ENCODE measurements at regions not wholly inside any gene's neighbourhood (a gene's known extent, or its start where the extent isn't known, plus 50 kb on each side); places are given as distances from the start of the nearest gene placed in this dataset.

GRCh38 chr9:81490605-81491331 lies 198.6 kb downstream of the TLE1 start:
- Histone ChIP-seq H3K4me1 (ENCODE audit: control insufficient read depth, insufficient read depth, low read length, poor library complexity, severe bottlenecking) (no peaks in the 10 kb centered on the region), H3K36me3 (ENCODE audit: control insufficient read depth, insufficient read depth, low read length) (no peaks in the 10 kb centered on the region), H3K9me3 (ENCODE audit: control insufficient read depth, low read length) (no peaks in the 10 kb centered on the region), H3K4me3 (ENCODE audit: insufficient read depth, low read depth, low read length, poor library complexity, severe bottlenecking) (no peak overlapping the region), H3K27ac (ENCODE audit: insufficient read depth, low read length, poor library complexity, severe bottlenecking) (no peak overlapping the region), H3K27me3 (replicated peaks; ENCODE audit: control insufficient read depth, insufficient read depth, low read length, poor library complexity, severe bottlenecking) (no peaks in the 10 kb centered on the region)
- no peak for DNase-seq

- H3K36me3 ChIP-seq (ENCODE audit: control insufficient read depth, insufficient read depth, low read length) = no peaks in the 10 kb centered on the region
- no peak overlapping the region for H3K27ac ChIP-seq (ENCODE audit: insufficient read depth, low read length, poor library complexity, severe bottlenecking)
- H3K9me3 ChIP-seq (ENCODE audit: control insufficient read depth, low read length) = no peaks in the 10 kb centered on the region
- no peaks in the 10 kb centered on the region for H3K27me3 ChIP-seq (replicated peaks; ENCODE audit: control insufficient read depth, insufficient read depth, low read length, poor library complexity, severe bottlenecking)
- no peak overlapping the region for H3K4me3 ChIP-seq (ENCODE audit: insufficient read depth, low read depth, low read length, poor library complexity, severe bottlenecking)
- no peak for DNase-seq
- no peaks in the 10 kb centered on the region for H3K4me1 ChIP-seq (ENCODE audit: control insufficient read depth, insufficient read depth, low read length, poor library complexity, severe bottlenecking)
Measured at GRCh38 chr9:81489046-81489445, 200.3 kb downstream of the TLE1 start.

- Histone ChIP-seq H3K27ac (ENCODE audit: insufficient read depth, low read length, poor library complexity, severe bottlenecking) (no peak overlapping the region), H3K36me3 (ENCODE audit: control insufficient read depth, insufficient read depth, low read length) (no peaks in the 10 kb centered on the region), H3K4me3 (ENCODE audit: insufficient read depth, low read depth, low read length, poor library complexity, severe bottlenecking) (no peak overlapping the region), H3K9me3 (ENCODE audit: control insufficient read depth, low read length) (no peaks in the 10 kb centered on the region), H3K4me1 (ENCODE audit: control insufficient read depth, insufficient read depth, low read length, poor library complexity, severe bottlenecking) (no peaks in the 10 kb centered on the region), H3K27me3 (replicated peaks; ENCODE audit: control insufficient read depth, insufficient read depth, low read length, poor library complexity, severe bottlenecking) (no peaks in the 10 kb centered on the region)
- DNase-seq = no peak
Measured at GRCh38 chr9:81480828-81481604, 208.3 kb downstream of the TLE1 start.

- Histone ChIP-seq H3K4me1 (ENCODE audit: control insufficient read depth, insufficient read depth, low read length, poor library complexity, severe bottlenecking) (no peaks in the 10 kb centered on the region), H3K27me3 (replicated peaks; ENCODE audit: control insufficient read depth, insufficient read depth, low read length, poor library complexity, severe bottlenecking) (no peaks in the 10 kb centered on the region), H3K9me3 (ENCODE audit: control insufficient read depth, low read length) (no peaks in the 10 kb centered on the region), H3K4me3 (ENCODE audit: insufficient read depth, low read depth, low read length, poor library complexity, severe bottlenecking) (no peak overlapping the region), H3K27ac (ENCODE audit: insufficient read depth, low read length, poor library complexity, severe bottlenecking) (no peak overlapping the region), H3K36me3 (ENCODE audit: control insufficient read depth, insufficient read depth, low read length) (no peaks in the 10 kb centered on the region)
- DNase-seq = no peak
Measured at GRCh38 chr9:81479573-81479972, 209.8 kb downstream of the TLE1 start.

- Histone ChIP-seq H3K4me3 (ENCODE audit: insufficient read depth, low read depth, low read length, poor library complexity, severe bottlenecking) (no peak overlapping the region), H3K27me3 (replicated peaks; ENCODE audit: control insufficient read depth, insufficient read depth, low read length, poor library complexity, severe bottlenecking) (no peaks in the 10 kb centered on the region), H3K36me3 (ENCODE audit: control insufficient read depth, insufficient read depth, low read length) (no peaks in the 10 kb centered on the region), H3K27ac (ENCODE audit: insufficient read depth, low read length, poor library complexity, severe bottlenecking) (no peak overlapping the region), H3K4me1 (ENCODE audit: control insufficient read depth, insufficient read depth, low read length, poor library complexity, severe bottlenecking) (no peaks in the 10 kb centered on the region), H3K9me3 (ENCODE audit: control insufficient read depth, low read length) (no peaks in the 10 kb centered on the region)
- no peak for DNase-seq
Measured at GRCh38 chr9:81477669-81478068, 211.7 kb downstream of the TLE1 start.

- no peak overlapping the region for H3K27ac ChIP-seq (ENCODE audit: insufficient read depth, low read length, poor library complexity, severe bottlenecking)
- H3K4me1 ChIP-seq (ENCODE audit: control insufficient read depth, insufficient read depth, low read length, poor library complexity, severe bottlenecking) = no peaks in the 10 kb centered on the region
- no peak for DNase-seq
- no peaks in the 10 kb centered on the region for H3K36me3 ChIP-seq (ENCODE audit: control insufficient read depth, insufficient read depth, low read length)
- no peak overlapping the region for H3K4me3 ChIP-seq (ENCODE audit: insufficient read depth, low read depth, low read length, poor library complexity, severe bottlenecking)
- no peaks in the 10 kb centered on the region for H3K9me3 ChIP-seq (ENCODE audit: control insufficient read depth, low read length)
- H3K27me3 ChIP-seq (replicated peaks; ENCODE audit: control insufficient read depth, insufficient read depth, low read length, poor library complexity, severe bottlenecking) = no peaks in the 10 kb centered on the region
Measured at GRCh38 chr9:81476813-81477490, 212.4 kb downstream of the TLE1 start.

- no peak for DNase-seq
- Histone ChIP-seq H3K27me3 (replicated peaks; ENCODE audit: control insufficient read depth, insufficient read depth, low read length, poor library complexity, severe bottlenecking) (no peaks in the 10 kb centered on the region), H3K4me3 (ENCODE audit: insufficient read depth, low read depth, low read length, poor library complexity, severe bottlenecking) (no peak overlapping the region), H3K36me3 (ENCODE audit: control insufficient read depth, insufficient read depth, low read length) (no peaks in the 10 kb centered on the region), H3K27ac (ENCODE audit: insufficient read depth, low read length, poor library complexity, severe bottlenecking) (no peak overlapping the region), H3K4me1 (ENCODE audit: control insufficient read depth, insufficient read depth, low read length, poor library complexity, severe bottlenecking) (no peaks in the 10 kb centered on the region), H3K9me3 (ENCODE audit: control insufficient read depth, low read length) (no peaks in the 10 kb centered on the region)
Measured at GRCh38 chr9:81474792-81475191, 214.6 kb downstream of the TLE1 start.

GRCh38 chr9:81474125-81474524 lies 215.2 kb downstream of the TLE1 start:
- Histone ChIP-seq H3K9me3 (ENCODE audit: control insufficient read depth, low read length) (no peaks in the 10 kb centered on the region), H3K36me3 (ENCODE audit: control insufficient read depth, insufficient read depth, low read length) (no peaks in the 10 kb centered on the region), H3K4me3 (ENCODE audit: insufficient read depth, low read depth, low read length, poor library complexity, severe bottlenecking) (no peak overlapping the region), H3K27me3 (replicated peaks; ENCODE audit: control insufficient read depth, insufficient read depth, low read length, poor library complexity, severe bottlenecking) (no peaks in the 10 kb centered on the region), H3K27ac (ENCODE audit: insufficient read depth, low read length, poor library complexity, severe bottlenecking) (no peak overlapping the region), H3K4me1 (ENCODE audit: control insufficient read depth, insufficient read depth, low read length, poor library complexity, severe bottlenecking) (no peaks in the 10 kb centered on the region)
- DNase-seq = no peak

GRCh38 chr9:81473708-81474107 lies 215.6 kb downstream of the TLE1 start:
- Histone ChIP-seq H3K27me3 (replicated peaks; ENCODE audit: control insufficient read depth, insufficient read depth, low read length, poor library complexity, severe bottlenecking) (no peaks in the 10 kb centered on the region), H3K4me3 (ENCODE audit: insufficient read depth, low read depth, low read length, poor library complexity, severe bottlenecking) (no peak overlapping the region), H3K4me1 (ENCODE audit: control insufficient read depth, insufficient read depth, low read length, poor library complexity, severe bottlenecking) (no peaks in the 10 kb centered on the region), H3K9me3 (ENCODE audit: control insufficient read depth, low read length) (no peaks in the 10 kb centered on the region), H3K27ac (ENCODE audit: insufficient read depth, low read length, poor library complexity, severe bottlenecking) (no peak overlapping the region), H3K36me3 (ENCODE audit: control insufficient read depth, insufficient read depth, low read length) (no peaks in the 10 kb centered on the region)
- no peak for DNase-seq

GRCh38 chr9:81473206-81473605 lies 216.1 kb downstream of the TLE1 start:
- no peak for DNase-seq
- no peaks in the 10 kb centered on the region for H3K4me1 ChIP-seq (ENCODE audit: control insufficient read depth, insufficient read depth, low read length, poor library complexity, severe bottlenecking)
- H3K36me3 ChIP-seq (ENCODE audit: control insufficient read depth, insufficient read depth, low read length) = no peaks in the 10 kb centered on the region
- no peaks in the 10 kb centered on the region for H3K9me3 ChIP-seq (ENCODE audit: control insufficient read depth, low read length)
- no peak overlapping the region for H3K27ac ChIP-seq (ENCODE audit: insufficient read depth, low read length, poor library complexity, severe bottlenecking)
- no peaks in the 10 kb centered on the region for H3K27me3 ChIP-seq (replicated peaks; ENCODE audit: control insufficient read depth, insufficient read depth, low read length, poor library complexity, severe bottlenecking)
- no peak overlapping the region for H3K4me3 ChIP-seq (ENCODE audit: insufficient read depth, low read depth, low read length, poor library complexity, severe bottlenecking)
